Activated CD8-positive, alpha-beta memory T cell treated with anti-CD3 and anti-CD28 coated beads for 4 hours (primary cell): ENCODE measurements at regions not wholly inside any gene's neighbourhood (a gene's known extent, or its start where the extent isn't known, plus 50 kb on each side); places are given as distances from the start of the nearest gene placed in this dataset.
A peak's percentile ranks its signal among the peaks of the same experiment; 100 is the strongest.

ENCODE experiments used
- DNase-seq, 2 donors: peaks; one replicate each; pipeline ENCODE4 v3.0.0-alpha.2; 2020; ENCODE audit warnings: low read depth in 2 of 2

DNA sequence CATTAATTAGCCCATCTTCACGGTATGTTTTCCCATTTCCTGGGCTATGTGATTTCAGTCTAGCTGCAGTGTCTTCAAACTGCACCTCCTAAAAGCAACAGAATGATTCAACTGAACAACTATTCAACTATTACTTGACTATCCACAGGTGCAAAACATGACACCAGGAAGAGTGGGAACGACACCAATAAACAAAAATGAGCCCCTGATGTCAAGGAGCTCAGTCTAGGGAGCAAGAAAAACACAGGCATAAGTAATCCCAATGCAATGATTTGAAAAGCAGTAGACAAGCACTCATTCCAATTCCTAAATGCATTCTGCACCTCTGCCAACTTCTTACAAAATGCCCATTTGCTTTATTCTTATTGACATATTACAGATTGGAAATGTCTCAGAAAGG lies 285.6 kb downstream of the ETS1 start:
- no peak for DNase-seq

- DNase-seq: no peak
Observed at GRCh38 chr11:128300785-128301184, 286.6 kb downstream of the ETS1 start.

DNA sequence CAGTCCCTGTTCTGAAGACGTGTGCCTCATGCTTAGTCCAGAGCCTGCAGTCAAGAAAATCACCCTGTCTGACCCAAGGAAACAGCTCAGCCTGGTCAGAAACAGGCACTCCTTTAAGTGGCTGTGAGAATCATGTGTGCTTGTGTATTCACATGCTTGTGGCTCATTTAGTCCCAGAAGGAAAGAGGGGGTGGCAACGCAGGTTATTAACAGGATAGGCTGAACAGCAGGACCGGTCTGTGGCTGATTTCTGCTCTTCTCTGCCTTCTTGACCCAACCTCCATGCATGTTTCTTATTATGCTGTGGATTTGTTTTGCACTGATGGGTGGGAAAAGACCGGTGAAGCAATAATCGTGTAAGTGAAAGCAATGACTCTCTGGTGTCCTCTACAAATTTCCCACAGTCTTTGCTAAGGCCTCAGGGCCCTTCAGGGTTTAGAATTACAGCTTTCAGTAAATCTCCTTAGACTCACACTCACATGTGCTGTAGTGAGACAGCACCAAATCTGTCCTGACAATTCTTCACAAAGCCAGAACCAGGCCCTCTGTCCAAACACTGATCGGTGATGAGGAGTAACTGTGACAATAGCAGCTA lies 288.1 kb downstream of the ETS1 start:
- no peak for DNase-seq

GRCh38 chr11:128298271-128298670 lies 289.1 kb downstream of the ETS1 start:
- no peak for DNase-seq

- no peak for DNase-seq
Observed at GRCh38 chr11:128297805-128298204, 289.6 kb downstream of the ETS1 start.

DNA sequence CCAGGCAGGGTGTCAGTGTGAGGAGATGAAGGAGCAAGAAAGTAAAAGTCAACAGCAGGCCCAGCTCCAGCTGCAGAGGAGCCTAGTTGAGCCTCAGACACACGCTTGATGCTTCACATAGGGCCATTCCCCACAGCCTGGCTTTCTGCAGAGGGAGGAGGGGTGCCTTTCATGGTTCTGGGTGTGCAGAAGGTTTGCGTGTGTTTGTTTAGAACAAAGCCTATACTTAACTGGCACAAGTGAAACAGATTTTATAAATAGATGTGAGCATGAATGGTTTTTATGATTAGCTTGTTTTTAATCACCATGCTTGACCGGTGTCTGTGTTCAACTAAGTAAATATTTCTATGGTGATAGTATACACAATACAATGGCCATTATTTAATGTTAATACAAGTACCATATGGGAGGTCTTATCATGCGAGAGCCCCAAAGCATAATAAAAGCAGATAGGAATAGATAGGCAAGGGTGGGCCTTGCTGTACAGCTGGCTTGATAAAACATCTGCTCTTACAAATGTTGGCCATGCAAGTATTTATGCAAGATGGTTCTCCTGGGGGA lies 290.2 kb downstream of the ETS1 start:
- DNase-seq: no peak

DNA sequence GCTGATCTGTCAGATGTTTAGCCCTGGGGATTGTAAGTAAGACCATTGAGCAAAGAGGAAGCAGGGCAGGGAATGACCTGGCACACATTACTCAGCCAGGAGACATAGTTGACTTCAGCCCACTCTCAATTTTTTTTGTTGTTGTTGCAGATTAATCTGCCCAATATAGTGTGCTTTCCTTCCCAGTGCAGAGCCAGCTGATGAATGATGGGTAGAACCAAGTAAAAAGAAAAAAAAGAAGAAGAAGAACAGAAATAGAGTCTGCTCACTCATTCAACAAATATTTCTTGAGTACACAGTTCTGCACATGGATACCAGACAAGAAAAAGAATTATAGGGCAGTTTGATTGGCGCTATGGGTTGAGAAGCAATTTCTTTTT lies 292.7 kb downstream of the ETS1 start:
- no peak for DNase-seq

GRCh38 chr11:128294001-128294670 lies 293.2 kb downstream of the ETS1 start:
- DNase-seq: no peak

- peak; percentile 35 to 60 for DNase-seq
Observed at GRCh38 chr11:128291835-128292234, 295.5 kb downstream of the ETS1 start.

DNA sequence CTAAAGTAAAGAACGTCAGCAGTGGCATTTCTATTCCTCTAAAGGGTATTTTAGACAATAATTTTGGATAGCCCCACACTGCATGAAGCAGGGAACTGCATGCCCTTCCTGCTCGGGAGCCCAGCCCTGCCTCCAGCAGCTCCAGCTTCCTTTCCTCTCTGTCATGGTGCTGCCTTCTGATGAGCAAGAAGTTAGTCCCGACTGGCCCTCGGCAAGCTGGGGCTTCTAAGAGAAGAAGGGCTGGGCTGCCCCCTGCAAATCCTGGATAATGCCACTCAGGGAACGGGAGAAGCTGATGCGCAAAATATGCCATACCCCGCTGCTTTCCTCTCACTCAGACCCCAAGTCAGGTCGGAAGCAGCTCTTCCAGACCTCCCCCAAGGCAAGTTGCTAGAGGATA lies 296.4 kb downstream of the ETS1 start:
- no peak for DNase-seq

- DNase-seq: peak; percentile 27 to 57
Observed at GRCh38 chr11:128290106-128290840, 297.1 kb downstream of the ETS1 start.

- no peak for DNase-seq
Observed at GRCh38 chr11:128289048-128289447, 298.3 kb downstream of the ETS1 start.

DNA sequence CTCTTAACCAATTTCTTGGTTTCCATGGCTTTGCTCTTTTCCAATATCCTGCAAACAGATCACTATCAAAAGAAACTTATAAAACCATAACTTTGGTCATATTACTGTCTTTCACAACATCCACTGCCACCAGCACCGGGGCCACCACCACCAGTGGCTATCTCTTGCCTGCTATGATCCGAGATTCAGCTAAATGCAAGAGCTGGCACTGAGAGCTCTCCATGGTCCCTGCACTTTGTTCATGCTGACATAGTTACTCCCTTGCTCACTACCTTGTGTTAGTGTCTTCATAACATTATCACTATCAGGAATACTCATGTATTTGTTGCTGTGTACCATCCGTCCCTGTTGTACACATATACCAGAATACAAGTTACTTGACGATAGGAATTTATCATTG lies 299.0 kb downstream of the ETS1 start:
- no peak for DNase-seq

DNA sequence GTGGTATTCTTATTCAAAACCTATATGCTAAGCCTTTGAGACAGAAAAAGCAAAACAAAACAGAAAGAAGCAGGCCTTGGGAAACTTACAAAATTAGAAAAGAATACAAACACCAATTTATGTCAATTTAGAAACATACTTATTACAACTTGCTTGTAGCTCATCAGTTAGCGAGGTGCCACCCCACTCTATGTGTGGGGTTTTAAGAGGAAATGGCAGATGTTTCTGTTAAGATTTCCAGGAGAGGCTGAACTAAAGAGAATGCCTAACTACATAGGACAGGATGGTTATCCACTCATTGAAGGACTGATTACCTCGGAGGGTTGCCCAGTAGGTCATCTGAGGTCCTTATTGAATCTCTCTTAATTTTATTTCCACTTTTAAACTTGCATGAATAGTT lies 302.0 kb downstream of the ETS1 start:
- no peak for DNase-seq

GRCh38 chr11:128284634-128285033 lies 302.7 kb downstream of the ETS1 start:
- DNase-seq: no peak

DNA sequence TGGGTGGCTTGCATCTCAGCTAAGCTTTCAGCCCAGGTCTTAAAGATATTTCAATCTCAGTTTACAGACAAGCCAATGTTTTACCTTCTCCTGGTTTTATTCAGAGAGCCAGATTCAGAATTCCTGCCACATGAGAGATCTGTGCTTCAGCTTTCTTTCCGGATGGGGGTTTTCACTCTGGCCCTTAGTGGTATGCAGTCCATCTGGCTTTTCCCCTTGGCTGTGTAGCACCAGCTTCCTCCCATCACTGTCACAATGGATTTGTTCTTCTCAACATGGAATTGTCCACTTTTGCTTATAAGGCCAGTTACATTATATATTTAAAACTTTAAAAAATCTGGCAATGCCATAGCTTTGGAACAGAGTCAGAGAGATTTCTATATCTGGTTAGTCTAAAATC lies 303.9 kb downstream of the ETS1 start:
- DNase-seq: no peak

DNA sequence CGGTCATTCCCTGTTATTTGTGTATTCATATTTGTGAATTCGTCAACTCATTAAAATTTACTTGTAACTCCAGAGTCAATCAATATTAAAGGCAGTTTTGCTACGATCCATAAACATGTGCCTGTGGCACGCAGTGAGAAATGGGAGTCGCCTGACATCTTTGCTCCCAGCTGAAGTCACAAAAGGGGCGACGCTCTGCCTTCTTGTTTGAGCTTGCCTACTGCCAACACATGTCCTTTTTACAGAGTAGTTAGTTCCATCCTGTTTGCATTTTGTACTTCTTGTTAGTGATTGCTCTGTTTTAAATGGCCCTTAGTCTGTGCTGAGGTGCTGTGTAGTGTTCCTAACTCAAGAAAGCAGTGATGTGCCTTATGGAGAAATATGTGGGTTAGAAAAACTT lies 305.3 kb downstream of the ETS1 start:
- DNase-seq: no peak

GRCh38 chr11:128279866-128280265 lies 307.5 kb downstream of the ETS1 start:
- DNase-seq: no peak

GRCh38 chr11:128273736-128274135 lies 313.6 kb downstream of the ETS1 start:
- DNase-seq: no peak

GRCh38 chr11:128271401-128271800 lies 316.0 kb downstream of the ETS1 start:
- DNase-seq: no peak

- no peak for DNase-seq
Observed at GRCh38 chr11:128269466-128269865, 317.9 kb downstream of the ETS1 start.

GRCh38 chr11:128266893-128267292 lies 320.5 kb downstream of the ETS1 start:
- DNase-seq: no peak
